Sciatic nerve (tissue), 2 donors: ENCODE measurements at regions not wholly inside any gene's neighbourhood (a gene's known extent, or its start where the extent isn't known, plus 50 kb on each side); places are given as distances from the start of the nearest gene placed in this dataset.
"Not testable (repeated sequence)": the region's sequence is repeated elsewhere in the genome, so short reads cannot be mapped to it uniquely, and the experiment has no call there.

Source experiments
- ATAC-seq: fragments of 200-7000 bp; cut with Tn5 transposase; one replicate; pipeline ENCODE4 v1.9.1; 2020; ENCODE audit warnings: mild to moderate bottlenecking, moderate library complexity
- DNase-seq: peaks from one replicate; pipeline ENCODE4 v3.0.0-alpha.2; 2020; ENCODE audit warnings: low spot score
- intact Hi-C: fragments of 100-400 bp; cut with DNase I; formaldehyde crosslinking; loops from one replicate; pipeline ENCODE4 v1.14.2; 2022
- donor health status: DM: no; HTN: no; CAD: no.
- donor health status: DM: no; HTN: no; CAD: no.

GRCh38 chr17:22378748-22379147 is 686.4 kb downstream of the KCNJ18 start:
- DNase-seq, ATAC-seq, intact Hi-C loops: not testable (repeated sequence)

DNA sequence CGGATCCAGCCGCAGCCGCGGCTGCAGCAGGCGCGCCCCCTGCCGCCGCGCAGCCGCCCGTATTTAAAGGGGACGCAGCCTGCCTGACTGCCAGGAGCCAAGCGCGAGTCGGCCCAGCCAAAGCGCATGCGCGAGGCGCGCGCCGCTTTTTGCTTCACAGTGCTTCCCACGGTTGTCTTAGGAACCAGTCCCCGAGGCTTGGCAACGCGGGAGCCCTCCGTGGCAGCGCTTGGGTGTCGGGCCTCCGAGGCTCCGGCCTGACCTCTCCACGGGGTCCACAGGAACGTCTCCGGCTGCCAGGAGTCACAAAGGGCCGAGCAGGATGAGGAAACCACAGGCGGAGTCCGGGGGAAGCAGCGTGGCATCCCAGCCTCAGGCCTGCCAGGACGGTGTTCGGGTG is 689.3 kb downstream of the KCNJ18 start:
- DNase-seq, intact Hi-C loops, ATAC-seq: not testable (repeated sequence)

- intact Hi-C loops, DNase-seq, ATAC-seq: not testable (repeated sequence)
Measured at GRCh38 chr17:22383772-22384460, 691.6 kb downstream of the KCNJ18 start.

DNA sequence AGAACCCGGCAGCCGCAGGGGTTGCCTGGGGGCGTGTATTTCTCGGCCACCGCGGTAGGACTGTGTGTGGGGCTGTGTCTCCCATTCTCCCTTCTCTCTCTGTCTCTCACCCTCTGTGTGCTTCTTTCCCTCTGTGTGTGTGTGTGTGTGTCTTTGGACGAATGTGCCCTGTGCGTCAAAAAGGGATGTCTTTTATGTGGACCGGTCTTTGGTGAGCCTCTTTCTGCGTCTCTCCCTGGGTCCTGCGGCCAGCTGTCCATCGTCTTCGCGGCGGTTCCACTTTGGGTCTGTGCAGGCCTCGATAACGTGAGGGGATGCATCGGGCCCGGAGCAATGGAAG is 692.1 kb downstream of the KCNJ18 start:
- DNase-seq, intact Hi-C loops, ATAC-seq: not testable (repeated sequence)

DNA sequence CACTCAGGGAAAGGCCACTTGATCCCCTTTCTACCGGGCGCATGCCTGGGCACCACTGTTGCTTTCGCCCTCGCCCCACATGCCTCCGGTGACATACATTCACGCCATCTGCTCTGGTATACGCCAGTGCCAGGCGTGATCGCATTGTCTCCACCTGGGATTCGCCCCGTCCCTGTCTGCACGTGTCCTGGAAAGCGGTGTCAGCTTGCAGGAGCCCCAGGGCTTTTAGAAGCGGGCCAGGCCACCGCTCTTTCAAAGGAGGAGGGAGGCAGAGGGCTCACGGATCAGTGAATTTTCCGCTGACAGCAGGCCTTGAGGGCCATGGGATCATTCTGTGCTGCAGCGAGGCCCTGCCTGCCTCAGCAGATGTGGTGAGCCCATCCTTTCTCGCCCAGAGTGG is 706.1 kb downstream of the KCNJ18 start:
- DNase-seq, intact Hi-C loops, ATAC-seq: not testable (repeated sequence)

DNA sequence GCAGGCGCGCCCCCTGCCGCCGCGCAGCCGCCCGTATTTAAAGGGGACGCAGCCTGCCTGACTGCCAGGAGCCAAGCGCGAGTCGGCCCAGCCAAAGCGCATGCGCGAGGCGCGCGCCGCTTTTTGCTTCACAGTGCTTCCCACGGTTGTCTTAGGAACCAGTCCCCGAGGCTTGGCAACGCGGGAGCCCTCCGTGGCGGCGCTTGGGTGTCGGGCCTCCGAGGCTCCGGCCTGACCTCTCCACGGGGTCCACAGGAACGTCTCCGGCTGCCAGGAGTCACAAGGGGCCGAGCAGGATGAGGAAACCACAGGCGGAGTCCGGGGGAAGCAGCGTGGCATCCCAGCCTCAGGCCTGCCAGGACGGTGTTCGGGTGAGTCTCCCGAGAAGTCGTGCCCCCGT is 706.7 kb downstream of the KCNJ18 start:
- ATAC-seq, DNase-seq, intact Hi-C loops: not testable (repeated sequence)

GRCh38 chr17:22405080-22405479 is 712.8 kb downstream of the KCNJ18 start:
- DNase-seq, intact Hi-C loops, ATAC-seq: not testable (repeated sequence)

DNA sequence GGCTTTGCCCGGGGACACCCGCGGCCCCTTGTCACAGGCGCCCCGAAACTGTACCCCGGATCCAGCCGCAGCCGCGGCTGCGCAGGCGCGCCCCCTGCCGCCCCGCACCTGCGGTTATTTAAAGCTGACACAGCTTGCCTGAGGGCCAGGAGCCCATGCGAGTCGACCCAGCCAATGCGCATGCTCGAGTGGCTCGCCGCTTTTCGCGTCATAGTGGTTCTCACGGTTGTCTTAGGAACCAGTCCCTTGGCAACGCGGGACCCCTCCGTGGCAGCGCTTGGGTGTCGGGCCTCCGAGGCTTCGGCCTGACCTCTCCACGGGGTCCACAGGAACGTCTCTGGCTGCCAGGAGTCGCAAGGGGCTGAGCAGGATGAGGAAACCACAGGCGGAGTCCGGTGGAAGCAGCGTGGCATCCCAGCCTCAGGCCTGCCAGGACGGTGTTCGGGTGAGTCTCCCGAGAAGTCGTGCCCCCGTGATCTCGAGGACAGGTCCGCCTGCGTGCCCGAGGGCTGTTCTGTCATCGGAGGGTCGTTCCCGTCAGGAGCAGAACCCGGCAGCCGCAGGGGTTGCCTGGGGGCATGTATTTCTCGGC is 716.9 kb downstream of the KCNJ18 start:
- intact Hi-C loops: no loop called here
- no peak for ATAC-seq
- DNase-seq: no peak

- DNase-seq (no peak), ATAC-seq (no peak)
- intact Hi-C loops: no loop called here
Measured at GRCh38 chr17:22410136-22410535, 717.8 kb downstream of the KCNJ18 start.

GRCh38 chr17:22411185-22411784 is 719.0 kb downstream of the KCNJ18 start:
- no peak for DNase-seq
- intact Hi-C loops: no loop called here

DNA sequence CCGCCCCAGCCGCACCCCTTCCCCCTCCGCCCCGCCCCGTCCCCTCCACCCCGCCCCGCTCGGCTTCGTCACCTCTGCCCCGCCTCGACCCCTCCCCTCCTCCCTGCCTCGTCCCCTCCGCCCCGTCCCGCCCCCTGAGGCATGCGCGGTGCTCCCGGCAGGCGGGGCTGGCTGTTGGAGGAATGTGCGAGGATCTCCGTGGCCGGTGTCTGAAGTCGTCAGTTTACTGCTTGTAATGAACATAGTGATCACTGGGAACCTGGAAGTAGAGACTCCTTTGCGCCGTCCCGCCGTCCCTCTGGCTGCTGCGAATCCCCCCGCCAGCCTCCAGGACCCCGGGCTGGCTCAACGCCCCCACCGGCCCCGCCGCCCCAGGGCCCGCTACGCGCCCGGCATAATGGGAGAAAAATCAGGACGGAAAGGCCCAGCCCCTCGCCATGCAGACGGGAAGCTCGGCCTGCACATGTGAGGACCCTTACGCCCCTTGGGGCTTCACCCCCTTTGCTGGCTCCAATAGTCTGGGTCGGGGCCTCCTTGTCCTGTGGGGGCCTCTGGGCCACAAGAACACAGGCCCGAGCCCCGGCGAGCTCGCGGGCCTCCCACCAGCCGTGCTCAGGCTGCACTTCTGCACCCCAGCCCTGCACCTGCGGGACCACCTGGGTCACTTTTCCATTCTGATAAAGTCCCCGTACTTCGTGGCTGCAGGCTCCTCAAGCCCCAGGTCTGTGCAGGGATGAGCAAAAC is 743.1 kb downstream of the KCNJ18 start:
- no peak for ATAC-seq
- intact Hi-C loops: no loop called here

More at GRCh38 chr17:22411185-22411784, 719.0 kb downstream of the KCNJ18 start:
- no peak for ATAC-seq

DNA sequence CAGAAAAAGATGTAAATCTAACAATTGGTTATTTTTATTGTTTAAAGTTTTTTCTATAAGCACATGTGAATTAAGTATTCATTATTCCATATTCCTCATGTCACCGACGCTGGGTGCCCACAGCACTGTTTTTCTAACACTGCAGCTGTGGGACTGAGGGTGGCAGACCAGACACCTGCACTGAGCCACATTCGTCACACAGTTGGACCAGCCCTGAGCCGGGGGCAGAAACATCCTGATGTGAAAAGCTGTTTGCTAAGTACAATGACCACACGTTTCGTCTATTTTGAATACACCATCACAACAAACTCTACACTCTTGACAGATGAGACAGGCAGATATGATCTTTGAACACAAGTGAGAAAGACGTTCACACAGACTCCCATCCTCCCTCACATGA is 749.5 kb downstream of the KCNJ18 start:
- ATAC-seq (no peak), DNase-seq (no peak)
- intact Hi-C loops: no loop called here

More for the DNA sequence above, 743.1 kb downstream of the KCNJ18 start:
- DNase-seq: no peak

- intact Hi-C loops: no loop called here
- ATAC-seq: no peak
- no peak for DNase-seq
Measured at GRCh38 chr17:22443061-22443460, 750.7 kb downstream of the KCNJ18 start.

DNA sequence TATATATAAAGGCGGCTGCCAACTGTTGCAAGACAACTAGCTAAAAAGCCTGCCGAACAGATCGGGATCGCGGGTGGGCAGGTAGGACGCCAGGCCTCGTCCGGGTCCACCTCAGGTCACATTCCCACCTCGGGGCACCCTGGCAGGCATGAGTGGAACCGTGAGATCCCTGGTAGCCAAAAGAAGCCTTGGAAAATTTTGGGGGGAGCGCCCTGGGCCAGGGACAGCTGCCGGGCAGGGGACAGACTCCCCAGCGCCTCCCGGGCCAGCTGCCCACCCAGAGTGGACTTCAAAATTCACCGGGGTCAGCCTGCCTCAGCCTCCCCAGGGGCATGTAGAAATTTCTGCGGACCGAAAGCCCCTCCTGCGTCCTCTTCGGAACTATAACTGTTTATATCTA is 760.9 kb downstream of the KCNJ18 start:
- ATAC-seq (no peak), DNase-seq (no peak)
- intact Hi-C loops: no loop called here

- ATAC-seq (no peak), DNase-seq (no peak)
- intact Hi-C loops: no loop called here
Measured at GRCh38 chr17:22454070-22454999, 762.0 kb downstream of the KCNJ18 start.

DNA sequence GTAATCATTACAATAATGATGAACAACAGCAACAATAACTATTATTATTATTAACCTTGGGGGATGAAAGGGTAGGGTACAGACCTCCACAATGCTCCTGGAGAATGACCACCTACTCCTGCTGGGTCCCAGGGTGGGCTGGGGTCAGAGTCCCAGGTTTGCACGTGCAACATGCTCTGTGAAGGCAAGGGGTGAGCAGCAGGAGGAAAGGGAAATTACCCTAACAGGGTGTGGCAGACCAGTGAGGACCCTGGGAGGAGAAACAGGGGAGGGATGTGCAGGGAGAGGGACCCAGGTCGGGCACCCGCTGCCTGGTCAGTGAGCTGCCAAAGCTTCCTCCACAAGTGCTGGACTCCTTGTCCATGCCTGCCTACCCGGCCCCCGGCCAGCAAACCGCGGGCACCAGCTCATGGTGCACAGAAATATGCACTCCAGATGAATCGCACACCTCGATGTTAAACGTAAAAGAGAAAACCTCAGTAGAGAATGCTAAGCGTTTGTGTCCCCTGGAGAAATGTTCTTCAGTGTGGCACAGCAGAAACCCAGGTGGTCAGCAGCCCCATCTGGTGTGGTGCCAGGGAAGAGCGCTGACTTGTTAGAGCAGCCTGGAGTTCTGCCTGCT is 767.1 kb downstream of the KCNJ18 start:
- ATAC-seq: no peak
- DNase-seq: no peak
- intact Hi-C loops: no loop called here

- DNase-seq (no peak), ATAC-seq (no peak)
- intact Hi-C loops: no loop called here
Measured at GRCh38 chr17:22459953-22460350, 767.6 kb downstream of the KCNJ18 start.

GRCh38 chr17:22460461-22461063 is 768.2 kb downstream of the KCNJ18 start:
- DNase-seq (no peak), ATAC-seq (no peak)
- intact Hi-C loops: no loop called here
